ENCODE measurements at regions not wholly inside any gene's neighbourhood (a gene's known extent, or its start where the extent isn't known, plus 50 kb on each side); places are given as distances from the start of the nearest gene placed in this dataset.

DNA sequence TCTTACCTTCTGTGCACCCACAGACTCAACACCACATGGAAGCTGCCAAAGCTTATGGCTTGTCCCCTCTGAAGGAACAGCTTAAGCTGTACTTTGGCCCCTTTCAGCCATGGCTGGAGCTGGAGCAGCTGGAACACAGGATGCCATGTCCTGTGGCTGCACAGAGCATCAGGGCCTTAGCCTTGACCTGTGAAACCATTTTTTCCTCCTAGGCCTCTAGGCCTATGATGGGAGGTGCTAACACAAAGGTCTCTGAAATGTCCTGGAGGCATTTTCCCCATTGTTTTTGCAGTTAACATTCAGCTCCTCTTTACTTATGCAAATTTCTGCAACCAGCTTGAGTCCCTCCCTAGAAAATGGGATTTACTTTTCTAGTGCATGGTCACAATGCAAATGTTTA lies 461.4 kb upstream of the TYRP1 start:
- TF ChIP-seq POLR2A (IDR thresholded peaks at IDR 0.05), result no peak
- TF ChIP-seq, protein P1, sequence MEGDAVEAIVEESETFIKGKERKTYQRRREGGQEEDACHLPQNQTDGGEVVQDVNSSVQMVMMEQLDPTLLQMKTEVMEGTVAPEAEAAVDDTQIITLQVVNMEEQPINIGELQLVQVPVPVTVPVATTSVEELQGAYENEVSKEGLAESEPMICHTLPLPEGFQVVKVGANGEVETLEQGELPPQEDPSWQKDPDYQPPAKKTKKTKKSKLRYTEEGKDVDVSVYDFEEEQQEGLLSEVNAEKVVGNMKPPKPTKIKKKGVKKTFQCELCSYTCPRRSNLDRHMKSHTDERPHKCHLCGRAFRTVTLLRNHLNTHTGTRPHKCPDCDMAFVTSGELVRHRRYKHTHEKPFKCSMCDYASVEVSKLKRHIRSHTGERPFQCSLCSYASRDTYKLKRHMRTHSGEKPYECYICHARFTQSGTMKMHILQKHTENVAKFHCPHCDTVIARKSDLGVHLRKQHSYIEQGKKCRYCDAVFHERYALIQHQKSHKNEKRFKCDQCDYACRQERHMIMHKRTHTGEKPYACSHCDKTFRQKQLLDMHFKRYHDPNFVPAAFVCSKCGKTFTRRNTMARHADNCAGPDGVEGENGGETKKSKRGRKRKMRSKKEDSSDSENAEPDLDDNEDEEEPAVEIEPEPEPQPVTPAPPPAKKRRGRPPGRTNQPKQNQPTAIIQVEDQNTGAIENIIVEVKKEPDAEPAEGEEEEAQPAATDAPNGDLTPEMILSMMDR (IDR thresholded peaks at IDR 0.05 in 4 of 5, conservative IDR thresholded peaks at IDR 0.05 in 1 of 5), result no peak
